ENCODE measurements at regions not wholly inside any gene's neighbourhood (a gene's known extent, or its start where the extent isn't known, plus 50 kb on each side); places are given as distances from the start of the nearest gene placed in this dataset.

DNA sequence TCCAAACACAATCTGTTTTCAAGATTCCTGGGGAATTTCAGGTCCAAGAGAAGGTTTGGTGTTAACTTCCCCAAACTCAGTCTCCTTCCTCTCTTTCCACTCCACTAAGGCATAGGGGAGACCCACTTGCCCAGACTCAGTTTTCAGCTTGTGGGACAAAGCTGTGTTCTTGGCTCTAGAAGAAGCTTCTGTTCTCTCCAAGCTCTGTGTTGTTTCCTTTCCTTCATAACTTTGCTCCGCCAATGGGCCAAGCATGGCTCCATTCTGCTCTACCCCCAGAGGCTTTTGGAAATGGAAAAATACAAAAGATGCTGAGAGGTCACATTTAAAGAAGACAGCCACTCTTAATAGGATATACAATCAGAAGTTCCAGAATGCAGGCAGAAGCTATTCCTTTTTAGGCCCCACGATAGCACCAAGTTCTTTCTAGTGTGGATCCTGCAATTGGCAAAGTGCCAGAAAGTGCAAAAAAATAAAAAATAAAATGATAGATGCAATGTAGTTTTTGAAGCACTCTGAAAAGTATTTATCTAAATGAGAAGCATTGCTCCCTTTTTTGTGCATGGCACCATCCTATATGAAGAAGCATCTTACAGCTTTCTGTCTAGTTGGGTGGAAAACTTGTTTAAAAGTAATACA is 510.1 kb downstream of the TXNL1 start:
- TF ChIP-seq POLR2A (IDR thresholded peaks at IDR 0.05; ENCODE audit: low read length) = no peak
- TF ChIP-seq, protein P1, sequence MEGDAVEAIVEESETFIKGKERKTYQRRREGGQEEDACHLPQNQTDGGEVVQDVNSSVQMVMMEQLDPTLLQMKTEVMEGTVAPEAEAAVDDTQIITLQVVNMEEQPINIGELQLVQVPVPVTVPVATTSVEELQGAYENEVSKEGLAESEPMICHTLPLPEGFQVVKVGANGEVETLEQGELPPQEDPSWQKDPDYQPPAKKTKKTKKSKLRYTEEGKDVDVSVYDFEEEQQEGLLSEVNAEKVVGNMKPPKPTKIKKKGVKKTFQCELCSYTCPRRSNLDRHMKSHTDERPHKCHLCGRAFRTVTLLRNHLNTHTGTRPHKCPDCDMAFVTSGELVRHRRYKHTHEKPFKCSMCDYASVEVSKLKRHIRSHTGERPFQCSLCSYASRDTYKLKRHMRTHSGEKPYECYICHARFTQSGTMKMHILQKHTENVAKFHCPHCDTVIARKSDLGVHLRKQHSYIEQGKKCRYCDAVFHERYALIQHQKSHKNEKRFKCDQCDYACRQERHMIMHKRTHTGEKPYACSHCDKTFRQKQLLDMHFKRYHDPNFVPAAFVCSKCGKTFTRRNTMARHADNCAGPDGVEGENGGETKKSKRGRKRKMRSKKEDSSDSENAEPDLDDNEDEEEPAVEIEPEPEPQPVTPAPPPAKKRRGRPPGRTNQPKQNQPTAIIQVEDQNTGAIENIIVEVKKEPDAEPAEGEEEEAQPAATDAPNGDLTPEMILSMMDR (IDR thresholded peaks at IDR 0.05) = no peak
- no peak for TF ChIP-seq RCOR1 (IDR thresholded peaks at IDR 0.05; ENCODE audit: low read depth, low read length)
- TF ChIP-seq ZC3H11A (IDR thresholded peaks at IDR 0.05) = no peak
- TF ChIP-seq, protein P2, sequence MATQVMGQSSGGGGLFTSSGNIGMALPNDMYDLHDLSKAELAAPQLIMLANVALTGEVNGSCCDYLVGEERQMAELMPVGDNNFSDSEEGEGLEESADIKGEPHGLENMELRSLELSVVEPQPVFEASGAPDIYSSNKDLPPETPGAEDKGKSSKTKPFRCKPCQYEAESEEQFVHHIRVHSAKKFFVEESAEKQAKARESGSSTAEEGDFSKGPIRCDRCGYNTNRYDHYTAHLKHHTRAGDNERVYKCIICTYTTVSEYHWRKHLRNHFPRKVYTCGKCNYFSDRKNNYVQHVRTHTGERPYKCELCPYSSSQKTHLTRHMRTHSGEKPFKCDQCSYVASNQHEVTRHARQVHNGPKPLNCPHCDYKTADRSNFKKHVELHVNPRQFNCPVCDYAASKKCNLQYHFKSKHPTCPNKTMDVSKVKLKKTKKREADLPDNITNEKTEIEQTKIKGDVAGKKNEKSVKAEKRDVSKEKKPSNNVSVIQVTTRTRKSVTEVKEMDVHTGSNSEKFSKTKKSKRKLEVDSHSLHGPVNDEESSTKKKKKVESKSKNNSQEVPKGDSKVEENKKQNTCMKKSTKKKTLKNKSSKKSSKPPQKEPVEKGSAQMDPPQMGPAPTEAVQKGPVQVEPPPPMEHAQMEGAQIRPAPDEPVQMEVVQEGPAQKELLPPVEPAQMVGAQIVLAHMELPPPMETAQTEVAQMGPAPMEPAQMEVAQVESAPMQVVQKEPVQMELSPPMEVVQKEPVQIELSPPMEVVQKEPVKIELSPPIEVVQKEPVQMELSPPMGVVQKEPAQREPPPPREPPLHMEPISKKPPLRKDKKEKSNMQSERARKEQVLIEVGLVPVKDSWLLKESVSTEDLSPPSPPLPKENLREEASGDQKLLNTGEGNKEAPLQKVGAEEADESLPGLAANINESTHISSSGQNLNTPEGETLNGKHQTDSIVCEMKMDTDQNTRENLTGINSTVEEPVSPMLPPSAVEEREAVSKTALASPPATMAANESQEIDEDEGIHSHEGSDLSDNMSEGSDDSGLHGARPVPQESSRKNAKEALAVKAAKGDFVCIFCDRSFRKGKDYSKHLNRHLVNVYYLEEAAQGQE (IDR thresholded peaks at IDR 0.05) = no peak
